ENCODE measurements at regions not wholly inside any gene's neighbourhood (a gene's known extent, or its start where the extent isn't known, plus 50 kb on each side); places are given as distances from the start of the nearest gene placed in this dataset.

DNA sequence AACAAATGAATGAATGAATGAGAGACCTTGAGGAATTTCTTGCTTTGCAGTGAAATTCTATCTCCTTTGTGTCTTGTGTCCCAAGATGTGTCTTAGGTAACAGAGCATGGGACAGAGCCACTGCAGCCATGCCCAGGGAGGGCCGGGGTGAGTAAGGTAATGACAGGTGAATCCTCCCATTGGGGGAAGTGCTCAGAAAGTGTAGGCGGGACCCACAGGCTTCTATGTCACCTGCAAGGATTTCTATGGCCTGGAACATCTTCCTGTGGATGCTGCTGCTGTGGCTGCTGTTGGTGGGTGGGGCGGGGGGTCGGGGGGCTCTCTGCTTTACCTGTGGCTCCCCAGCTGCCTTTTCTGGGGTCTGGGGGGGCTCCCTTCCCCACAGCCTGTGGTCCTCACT, 133.6 kb upstream of the IER5L start:
- no peak overlapping the region for H3K4me2 ChIP-seq (ENCODE audit: low read length)
- H3F3A ChIP-seq (ENCODE audit: control insufficient read depth, insufficient read depth), result no peaks in the 10 kb centered on the region
- no peaks in the 10 kb centered on the region for H3K36me3 ChIP-seq (ENCODE audit: control insufficient read depth, low read length)
- peaks cover 10% of the 10 kb centered on the region for H3K27me3 ChIP-seq (ENCODE audit: control insufficient read depth, low read length)
- no peaks in the 10 kb centered on the region for H3K9me2 ChIP-seq (replicated peaks; ENCODE audit: control insufficient read depth, low read length)
- no peak overlapping the region for H3K27ac ChIP-seq (ENCODE audit: low read depth, low read length)
- no peak overlapping the region for H3K4me3 ChIP-seq (ENCODE audit: low read length)
- H3K4me1 ChIP-seq (ENCODE audit: control insufficient read depth, low read length), result no peaks in the 10 kb centered on the region
- no peaks in the 10 kb centered on the region for H3K79me2 ChIP-seq (ENCODE audit: control insufficient read depth, low read length)
- no peaks in the 10 kb centered on the region for H4K20me1 ChIP-seq (ENCODE audit: control insufficient read depth, insufficient read depth, low read depth, low read length)
- no peak for TF ChIP-seq EZH2phosphoT487 (IDR thresholded peaks at IDR 0.05; ENCODE audit: borderline replicate concordance, low read length)
- TF ChIP-seq, protein P1, sequence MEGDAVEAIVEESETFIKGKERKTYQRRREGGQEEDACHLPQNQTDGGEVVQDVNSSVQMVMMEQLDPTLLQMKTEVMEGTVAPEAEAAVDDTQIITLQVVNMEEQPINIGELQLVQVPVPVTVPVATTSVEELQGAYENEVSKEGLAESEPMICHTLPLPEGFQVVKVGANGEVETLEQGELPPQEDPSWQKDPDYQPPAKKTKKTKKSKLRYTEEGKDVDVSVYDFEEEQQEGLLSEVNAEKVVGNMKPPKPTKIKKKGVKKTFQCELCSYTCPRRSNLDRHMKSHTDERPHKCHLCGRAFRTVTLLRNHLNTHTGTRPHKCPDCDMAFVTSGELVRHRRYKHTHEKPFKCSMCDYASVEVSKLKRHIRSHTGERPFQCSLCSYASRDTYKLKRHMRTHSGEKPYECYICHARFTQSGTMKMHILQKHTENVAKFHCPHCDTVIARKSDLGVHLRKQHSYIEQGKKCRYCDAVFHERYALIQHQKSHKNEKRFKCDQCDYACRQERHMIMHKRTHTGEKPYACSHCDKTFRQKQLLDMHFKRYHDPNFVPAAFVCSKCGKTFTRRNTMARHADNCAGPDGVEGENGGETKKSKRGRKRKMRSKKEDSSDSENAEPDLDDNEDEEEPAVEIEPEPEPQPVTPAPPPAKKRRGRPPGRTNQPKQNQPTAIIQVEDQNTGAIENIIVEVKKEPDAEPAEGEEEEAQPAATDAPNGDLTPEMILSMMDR (IDR thresholded peaks at IDR 0.05; ENCODE audit: low read depth, low read length, poor library complexity, severe bottlenecking), result no peak
- no peaks in the 10 kb centered on the region for H3K9me3 ChIP-seq (ENCODE audit: control insufficient read depth, insufficient read depth, low read length)

DNA sequence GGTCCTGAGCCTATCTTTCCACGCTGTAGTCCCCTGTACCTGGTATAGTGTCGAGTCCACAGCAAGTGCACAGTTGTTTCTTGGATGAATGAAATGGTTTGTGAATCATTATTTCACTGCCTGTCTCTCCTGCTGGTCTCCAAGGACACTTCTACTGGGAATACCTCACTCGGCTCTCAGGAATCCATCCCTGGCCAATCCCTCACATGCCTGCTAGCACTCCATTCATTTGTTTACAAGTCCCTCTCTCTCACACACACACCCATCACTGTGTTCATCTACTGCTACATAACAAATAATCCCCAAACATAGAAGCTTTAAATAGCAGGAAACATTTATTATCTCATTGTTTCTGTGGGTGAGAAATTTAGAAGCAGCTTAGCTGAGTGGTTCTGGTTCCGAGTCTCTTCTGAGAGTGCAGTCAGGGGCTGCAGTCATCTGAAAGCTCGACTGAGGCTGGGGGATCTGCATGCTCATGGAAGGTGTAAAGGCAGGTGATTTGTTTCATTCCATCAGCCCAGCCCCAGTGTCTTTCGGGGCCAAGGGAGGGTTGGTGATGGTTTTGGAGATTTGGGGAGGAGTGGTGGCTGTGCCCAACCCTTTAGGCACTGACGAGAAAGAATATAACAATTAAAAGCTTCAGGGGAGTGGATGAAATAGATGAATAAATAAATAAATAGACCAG, 132.7 kb upstream of the IER5L start:
- Histone ChIP-seq H4K20me1 (ENCODE audit: control insufficient read depth, insufficient read depth, low read depth, low read length) (no peaks in the 10 kb centered on the region), H3K27ac (ENCODE audit: low read depth, low read length) (no peak overlapping the region), H3K4me3 (ENCODE audit: low read length) (no peak overlapping the region), H3K79me2 (ENCODE audit: control insufficient read depth, low read length) (no peaks in the 10 kb centered on the region), H3K9me2 (replicated peaks; ENCODE audit: control insufficient read depth, low read length) (no peaks in the 10 kb centered on the region), H3K36me3 (ENCODE audit: control insufficient read depth, low read length) (no peaks in the 10 kb centered on the region), H3F3A (ENCODE audit: control insufficient read depth, insufficient read depth) (no peaks in the 10 kb centered on the region), H3K27me3 (ENCODE audit: control insufficient read depth, low read length) (0 out of 2 replicates have a peak, but pooled peaks cover 4% of the 10 kb centered on the region), H3K9me3 (ENCODE audit: control insufficient read depth, insufficient read depth, low read length) (no peaks in the 10 kb centered on the region), H3K4me1 (ENCODE audit: control insufficient read depth, low read length) (no peaks in the 10 kb centered on the region), H3K4me2 (ENCODE audit: low read length) (no peak overlapping the region)
- TF ChIP-seq EZH2phosphoT487 (IDR thresholded peaks at IDR 0.05; ENCODE audit: borderline replicate concordance, low read length), result no peak
- TF ChIP-seq, protein P1 (IDR thresholded peaks at IDR 0.05; ENCODE audit: low read depth, low read length, poor library complexity, severe bottlenecking), result no peak

DNA sequence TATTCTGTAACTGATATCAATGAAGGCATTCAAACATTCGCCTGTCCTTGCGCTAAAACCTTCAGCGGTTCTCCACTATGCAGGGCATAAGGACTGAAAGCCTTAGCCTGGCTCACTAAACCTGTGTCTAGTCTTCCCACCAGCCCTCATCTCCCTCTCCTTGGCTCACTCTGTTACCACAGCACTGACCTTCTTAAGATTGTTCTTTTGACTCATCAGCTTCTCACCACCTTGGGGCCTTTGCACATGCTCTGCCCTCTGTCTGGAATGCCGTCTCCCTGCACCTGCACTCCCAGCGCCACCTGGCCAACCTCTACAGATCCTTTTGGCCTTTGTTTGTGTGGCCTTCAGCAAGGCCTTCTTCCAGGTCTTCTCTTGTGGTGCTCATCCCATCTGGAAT, 131.8 kb upstream of the IER5L start:
- TF ChIP-seq, protein P1 (IDR thresholded peaks at IDR 0.05; ENCODE audit: low read depth, low read length, poor library complexity, severe bottlenecking), result no peak
- TF ChIP-seq EZH2phosphoT487 (IDR thresholded peaks at IDR 0.05; ENCODE audit: borderline replicate concordance, low read length), result no peak

More for the DNA sequence above, 131.8 kb upstream of the IER5L start:
- Histone ChIP-seq H3K27ac (ENCODE audit: low read depth, low read length) (no peak overlapping the region), H3K4me1 (ENCODE audit: control insufficient read depth, low read length) (no peaks in the 10 kb centered on the region), H3F3A (ENCODE audit: control insufficient read depth, insufficient read depth) (no peaks in the 10 kb centered on the region), H3K4me3 (ENCODE audit: low read length) (no peak overlapping the region), H3K27me3 (ENCODE audit: control insufficient read depth, low read length) (0 out of 2 replicates have a peak, but pooled peaks cover 3% of the 10 kb centered on the region), H3K9me3 (ENCODE audit: control insufficient read depth, insufficient read depth, low read length) (no peaks in the 10 kb centered on the region), H3K79me2 (ENCODE audit: control insufficient read depth, low read length) (no peaks in the 10 kb centered on the region), H3K9me2 (replicated peaks; ENCODE audit: control insufficient read depth, low read length) (no peaks in the 10 kb centered on the region), H3K4me2 (ENCODE audit: low read length) (no peak overlapping the region), H4K20me1 (ENCODE audit: control insufficient read depth, insufficient read depth, low read depth, low read length) (no peaks in the 10 kb centered on the region), H3K36me3 (ENCODE audit: control insufficient read depth, low read length) (no peaks in the 10 kb centered on the region)

Data from DOHH2 (cell line).